A673 (cell line): ENCODE measurements at regions not wholly inside any gene's neighbourhood (a gene's known extent, or its start where the extent isn't known, plus 50 kb on each side); places are given as distances from the start of the nearest gene placed in this dataset.

Experiments
- CTCF ChIP-seq: fragments of 300-800, 200-600 bp; sonication (generic); conservative IDR thresholded peaks from 2 replicates; pipeline ENCODE4 v1.5.1; 2017; ENCODE audit warnings: low read depth, mild to moderate bottlenecking, antibody characterized with exemption, low read length, moderate library complexity, mixed read lengths
- EZH2 ChIP-seq: fragments of 200-600 bp; sonication (generic); IDR thresholded peaks from 2 replicates; pipeline ENCODE4 v1.6.1; 2017; ENCODE audit warnings: borderline replicate concordance, low read depth, mild to moderate bottlenecking, mixed read lengths, antibody characterized with exemption, low read length; ENCODE audit not compliant: poor library complexity, severe bottlenecking

GRCh38 chr12:86349196-86349595 lies 93.0 kb upstream of the MGAT4C start:
- no peak for TF ChIP-seq CTCF
- no peak for TF ChIP-seq EZH2
